ENCODE measurements at regions not wholly inside any gene's neighbourhood (a gene's known extent, or its start where the extent isn't known, plus 50 kb on each side); places are given as distances from the start of the nearest gene placed in this dataset.

DNA sequence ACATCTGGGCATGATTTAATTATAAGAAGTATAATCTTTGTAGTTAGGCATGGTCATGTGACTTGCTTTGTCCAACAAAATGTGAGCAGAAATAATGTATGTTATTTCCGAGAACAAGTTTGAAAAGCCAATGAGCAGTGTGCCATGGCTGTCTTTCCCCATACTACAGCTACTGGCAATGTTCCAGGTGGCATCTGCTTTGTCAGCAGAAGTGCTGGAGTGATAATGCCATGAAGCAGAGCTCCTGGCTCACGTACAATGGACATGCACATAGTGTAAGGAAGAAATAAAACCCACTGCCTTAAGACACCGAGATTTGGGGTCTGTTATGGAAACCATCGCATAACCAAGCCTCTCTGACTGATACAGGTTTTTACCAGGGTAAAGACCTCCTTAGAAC is 212.6 kb upstream of the RASGEF1B start:
- H3K27me3 ChIP-seq (replicated peaks in 1 of 2; ENCODE audit: control insufficient read depth in 2 of 2, insufficient read depth in 2 of 2, low read length in 1 of 2), result no peaks in the 10 kb centered on the region; a peak in 1 of 4 replicates
- in situ Hi-C loops (cut with MboI), result no loop called here
- ChIA-PET CTCF (no interaction called here), POLR2A (no interaction called here), SMC1A (ENCODE audit: uncharacterized antibody, unreplicated experiment) (no interaction called here), RAD21 (ENCODE audit: unreplicated experiment) (no interaction called here)
- intact Hi-C loops (cut with micrococcal nuclease; ENCODE audit: unreplicated experiment), result no loop called here
- DNase-seq (ENCODE audit: low read depth, low spot score) (no peak), ATAC-seq (no peak), FAIRE-seq (no peak)
- 32% methylated on average over 4 of the region's 4 CpGs for WGBS (ENCODE audit: insufficient coverage, insufficient replicate concordance, low lambda C conversion rate, missing lambda C conversion rate)
- no peak overlapping the region for H3K9ac ChIP-seq (ENCODE audit: control insufficient read depth, insufficient read depth, low read length)
- H3K4me1 ChIP-seq (ENCODE audit: control insufficient read depth, insufficient read depth, low read length), result no peaks in the 10 kb centered on the region
- no peaks in the 10 kb centered on the region for H3K79me2 ChIP-seq (ENCODE audit: control insufficient read depth, insufficient read depth, low read length)
- no peak overlapping the region for H2AFZ ChIP-seq (ENCODE audit: control insufficient read depth, low read depth, low read length)
- H3K36me3 ChIP-seq (ENCODE audit: control insufficient read depth in 2 of 2, insufficient read depth in 2 of 2, low read length in 1 of 2), result no peaks in the 10 kb centered on the region
- H3K4me2 ChIP-seq (ENCODE audit: control insufficient read depth, insufficient read depth), result no peak overlapping the region
- BruUV-seq (replicated peaks), result no TSS peak
- H3K4me3 ChIP-seq, result no peak overlapping the region
- TF ChIP-seq KAT2A (conservative IDR thresholded peaks at IDR 0.05; ENCODE audit: control insufficient read depth, low read depth, low read length) (no peak), TBL1XR1 (IDR thresholded peaks at IDR 0.05; ENCODE audit: low read depth, low read length) (no peak), ZNF274 (IDR thresholded peaks at IDR 0.05; ENCODE audit: insufficient read depth, insufficient read length) (no peak)
- TF ChIP-seq, protein P1, sequence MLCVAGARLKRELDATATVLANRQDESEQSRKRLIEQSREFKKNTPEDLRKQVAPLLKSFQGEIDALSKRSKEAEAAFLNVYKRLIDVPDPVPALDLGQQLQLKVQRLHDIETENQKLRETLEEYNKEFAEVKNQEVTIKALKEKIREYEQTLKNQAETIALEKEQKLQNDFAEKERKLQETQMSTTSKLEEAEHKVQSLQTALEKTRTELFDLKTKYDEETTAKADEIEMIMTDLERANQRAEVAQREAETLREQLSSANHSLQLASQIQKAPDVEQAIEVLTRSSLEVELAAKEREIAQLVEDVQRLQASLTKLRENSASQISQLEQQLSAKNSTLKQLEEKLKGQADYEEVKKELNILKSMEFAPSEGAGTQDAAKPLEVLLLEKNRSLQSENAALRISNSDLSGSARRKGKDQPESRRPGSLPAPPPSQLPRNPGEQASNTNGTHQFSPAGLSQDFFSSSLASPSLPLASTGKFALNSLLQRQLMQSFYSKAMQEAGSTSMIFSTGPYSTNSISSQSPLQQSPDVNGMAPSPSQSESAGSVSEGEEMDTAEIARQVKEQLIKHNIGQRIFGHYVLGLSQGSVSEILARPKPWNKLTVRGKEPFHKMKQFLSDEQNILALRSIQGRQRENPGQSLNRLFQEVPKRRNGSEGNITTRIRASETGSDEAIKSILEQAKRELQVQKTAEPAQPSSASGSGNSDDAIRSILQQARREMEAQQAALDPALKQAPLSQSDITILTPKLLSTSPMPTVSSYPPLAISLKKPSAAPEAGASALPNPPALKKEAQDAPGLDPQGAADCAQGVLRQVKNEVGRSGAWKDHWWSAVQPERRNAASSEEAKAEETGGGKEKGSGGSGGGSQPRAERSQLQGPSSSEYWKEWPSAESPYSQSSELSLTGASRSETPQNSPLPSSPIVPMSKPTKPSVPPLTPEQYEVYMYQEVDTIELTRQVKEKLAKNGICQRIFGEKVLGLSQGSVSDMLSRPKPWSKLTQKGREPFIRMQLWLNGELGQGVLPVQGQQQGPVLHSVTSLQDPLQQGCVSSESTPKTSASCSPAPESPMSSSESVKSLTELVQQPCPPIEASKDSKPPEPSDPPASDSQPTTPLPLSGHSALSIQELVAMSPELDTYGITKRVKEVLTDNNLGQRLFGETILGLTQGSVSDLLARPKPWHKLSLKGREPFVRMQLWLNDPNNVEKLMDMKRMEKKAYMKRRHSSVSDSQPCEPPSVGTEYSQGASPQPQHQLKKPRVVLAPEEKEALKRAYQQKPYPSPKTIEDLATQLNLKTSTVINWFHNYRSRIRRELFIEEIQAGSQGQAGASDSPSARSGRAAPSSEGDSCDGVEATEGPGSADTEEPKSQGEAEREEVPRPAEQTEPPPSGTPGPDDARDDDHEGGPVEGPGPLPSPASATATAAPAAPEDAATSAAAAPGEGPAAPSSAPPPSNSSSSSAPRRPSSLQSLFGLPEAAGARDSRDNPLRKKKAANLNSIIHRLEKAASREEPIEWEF (IDR thresholded peaks at IDR 0.05; ENCODE audit: insufficient replicate concordance, low read depth, low read length), result no peak
- H3K9me3 ChIP-seq (replicated peaks; ENCODE audit: control insufficient read depth, insufficient read depth, low read length), result no peaks in the 10 kb centered on the region
- no peak overlapping the region for H3K27ac ChIP-seq (ENCODE audit: control insufficient read depth, insufficient read depth)
- no peaks in the 10 kb centered on the region for H4K20me1 ChIP-seq (ENCODE audit: control insufficient read depth, insufficient read depth)

All from GM12878 (cell line).